Tibial artery (tissue), 4 donors: ENCODE measurements at regions not wholly inside any gene's neighbourhood (a gene's known extent, or its start where the extent isn't known, plus 50 kb on each side); places are given as distances from the start of the nearest gene placed in this dataset.

Experiments
- DNase-seq, 2 donors: peaks; one replicate each; pipeline ENCODE4 v3.0.0-alpha.2; 2019
- H3K27ac ChIP-seq, 2 donors: fragments of 200-600 bp; sonication (generic) in 1 of 2; 1 replicate in 1 of 2; 2 replicates in 1 of 2; pipeline ENCODE4 v1.5.1; 2018 to 2019; ENCODE audit warnings: mild to moderate bottlenecking in 1 of 2
- H3K27me3 ChIP-seq, 2 donors: fragments of 200-600 bp; sonication (generic) in 1 of 2; one replicate each; pipeline versions ENCODE4 v1.5.1 to v1.6.0; 2016 to 2019
- H3K36me3 ChIP-seq, 3 donors: fragments of 200-600 bp; sonication (generic) in 2 of 3; one replicate each; pipeline ENCODE4 v1.5.1; 2016 to 2019; ENCODE audit warnings: mild to moderate bottlenecking in 2 of 3
- H3K4me1 ChIP-seq, 4 donors: fragments of 200-600 bp; sonication (generic) in 2 of 4; 1 replicate in 3 of 4; 2 replicates in 1 of 4; pipeline ENCODE4 v1.5.1; 2016 to 2019
- H3K4me3 ChIP-seq, 2 donors: fragments of 200-600 bp; sonication (generic) in 1 of 2; 1 replicate in 1 of 2; 2 replicates in 1 of 2; pipeline ENCODE4 v1.5.1; 2018 to 2019; ENCODE audit warnings: mild to moderate bottlenecking in 2 of 2
- H3K9me3 ChIP-seq, 3 donors: fragments of 200-600 bp; sonication (generic) in 1 of 3; one replicate each; pipeline ENCODE4 v1.5.1; 2016 to 2019
- CTCF ChIP-seq, 2 experiments: fragments of 200-600 bp in 1 of 2; fragments of 450-650 bp in 1 of 2; IDR thresholded peaks; one replicate each; pipeline ENCODE4 v1.5.1; 2017 to 2019; ENCODE audit warnings: antibody characterized with exemption in 2 of 2, mild to moderate bottlenecking in 1 of 2, moderate library complexity in 1 of 2
- intact Hi-C: fragments of 100-400 bp; cut with DNase I; formaldehyde crosslinking; loops from one replicate; pipeline ENCODE4 v1.15.0; 2023; ENCODE audit warnings: low total_unique reads

GRCh38 chr5:1661311-1661710 is 137.6 kb upstream of the LPCAT1 start:
- no peak for DNase-seq
- Histone ChIP-seq H3K9me3 (no peaks in the 10 kb centered on the region), H3K27ac (no peak overlapping the region), H3K4me1 (no peaks in the 10 kb centered on the region), H3K27me3 (peaks cover 0 to 83% of the 10 kb centered on the region in 2 donors), H3K4me3 (no peak overlapping the region), H3K36me3 (no peaks in the 10 kb centered on the region)
- no peak for TF ChIP-seq CTCF (IDR thresholded peaks at IDR 0.05)
- intact Hi-C loops = no loop called here

GRCh38 chr5:1660511-1660910 is 136.8 kb upstream of the LPCAT1 start:
- peaks cover 0 to 79% of the 10 kb centered on the region in 2 donors for H3K27me3 ChIP-seq
- no peak for DNase-seq

DNA sequence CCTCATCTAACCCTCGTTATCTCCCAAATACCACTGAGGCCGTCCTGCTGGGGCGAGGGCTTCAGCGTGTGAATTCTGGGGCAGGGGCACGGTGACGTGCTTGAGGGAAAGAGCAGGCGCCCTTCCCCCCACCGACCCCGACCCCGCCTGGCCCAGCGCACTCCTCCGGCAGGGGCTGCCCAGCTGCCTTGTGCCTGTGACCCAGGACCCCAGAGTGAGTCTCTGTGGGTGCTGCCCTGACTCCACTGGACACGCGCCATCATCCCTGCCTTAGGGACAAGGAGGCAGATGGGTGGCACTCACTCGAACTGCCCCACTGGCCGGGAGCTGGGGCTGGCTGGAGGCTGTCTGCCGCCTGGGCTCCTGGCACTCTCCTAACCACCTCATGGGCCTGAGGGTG is 136.2 kb upstream of the LPCAT1 start:
- Histone ChIP-seq H3K27me3 (peaks cover 0 to 79% of the 10 kb centered on the region in 2 donors), H3K27ac (no peak overlapping the region), H3K4me1 (no peaks in the 10 kb centered on the region), H3K36me3 (no peaks in the 10 kb centered on the region), H3K9me3 (no peaks in the 10 kb centered on the region), H3K4me3 (no peak overlapping the region)
- DNase-seq = no peak
- intact Hi-C loops = no loop called here
- no peak for TF ChIP-seq CTCF (IDR thresholded peaks at IDR 0.05)

More at GRCh38 chr5:1660511-1660910, 136.8 kb upstream of the LPCAT1 start:
- Histone ChIP-seq H3K27ac (no peak overlapping the region), H3K4me3 (no peak overlapping the region), H3K9me3 (no peaks in the 10 kb centered on the region), H3K4me1 (no peaks in the 10 kb centered on the region), H3K36me3 (no peaks in the 10 kb centered on the region)
- no peak for TF ChIP-seq CTCF (IDR thresholded peaks at IDR 0.05)
- intact Hi-C loops = no loop called here

- H3K36me3 ChIP-seq = no peaks in the 10 kb centered on the region
- no peak for TF ChIP-seq CTCF (IDR thresholded peaks at IDR 0.05)
- no peak overlapping the region for H3K27ac ChIP-seq
- peaks cover 0 to under 1% (median 0%) of the 10 kb centered on the region in 4 donors for H3K4me1 ChIP-seq
- intact Hi-C loops = no loop called here
- H3K9me3 ChIP-seq = no peaks in the 10 kb centered on the region
- no peak overlapping the region for H3K4me3 ChIP-seq
- peaks cover 0 to 80% of the 10 kb centered on the region in 2 donors for H3K27me3 ChIP-seq
- no peak for DNase-seq
These were observed 135.6 kb upstream of the LPCAT1 start for GRCh38 chr5:1659100-1659981.

- H3K9me3 ChIP-seq = no peaks in the 10 kb centered on the region
- no peak for TF ChIP-seq CTCF (IDR thresholded peaks at IDR 0.05)
- peaks cover 0 to 5% (median under 1%) of the 10 kb centered on the region in 4 donors for H3K4me1 ChIP-seq
- DNase-seq = no peak
- intact Hi-C loops = no loop called here
- H3K36me3 ChIP-seq = no peaks in the 10 kb centered on the region
- peaks cover 0 to 82% of the 10 kb centered on the region in 2 donors for H3K27me3 ChIP-seq
- H3K4me3 ChIP-seq = no peak overlapping the region
- H3K27ac ChIP-seq = no peak overlapping the region
These were observed 134.9 kb upstream of the LPCAT1 start for GRCh38 chr5:1658665-1659064.
